ENCODE measurements at regions not wholly inside any gene's neighbourhood (a gene's known extent, or its start where the extent isn't known, plus 50 kb on each side); places are given as distances from the start of the nearest gene placed in this dataset.

DNA sequence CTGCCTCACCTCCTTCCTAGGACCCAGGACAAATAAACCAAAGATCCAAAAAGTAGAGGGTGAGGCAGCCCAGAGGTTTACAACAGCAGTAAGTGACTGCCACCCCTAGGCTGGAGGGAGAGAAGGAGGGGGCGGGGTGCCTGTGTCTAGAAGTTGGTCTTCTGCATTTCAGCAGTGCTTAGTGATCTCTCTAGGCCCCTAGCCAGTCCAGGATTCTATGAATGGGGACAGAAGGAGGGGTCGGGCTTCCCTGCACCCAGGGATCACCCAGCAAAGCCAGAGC, 62.8 kb upstream of the KDM7A start:
- no peaks in the 10 kb centered on the region for H3K4me1 ChIP-seq
- H2AFZ ChIP-seq = peak overlapping the region; percentile 42
- H3K27me3 ChIP-seq (ENCODE audit: control insufficient read depth, insufficient read depth, low read length) = no peaks in the 10 kb centered on the region
- H3K9me3 ChIP-seq (ENCODE audit: control insufficient read depth, low read length) = no peaks in the 10 kb centered on the region
- no peaks in the 10 kb centered on the region for H3K79me2 ChIP-seq
- TF ChIP-seq, protein P1, sequence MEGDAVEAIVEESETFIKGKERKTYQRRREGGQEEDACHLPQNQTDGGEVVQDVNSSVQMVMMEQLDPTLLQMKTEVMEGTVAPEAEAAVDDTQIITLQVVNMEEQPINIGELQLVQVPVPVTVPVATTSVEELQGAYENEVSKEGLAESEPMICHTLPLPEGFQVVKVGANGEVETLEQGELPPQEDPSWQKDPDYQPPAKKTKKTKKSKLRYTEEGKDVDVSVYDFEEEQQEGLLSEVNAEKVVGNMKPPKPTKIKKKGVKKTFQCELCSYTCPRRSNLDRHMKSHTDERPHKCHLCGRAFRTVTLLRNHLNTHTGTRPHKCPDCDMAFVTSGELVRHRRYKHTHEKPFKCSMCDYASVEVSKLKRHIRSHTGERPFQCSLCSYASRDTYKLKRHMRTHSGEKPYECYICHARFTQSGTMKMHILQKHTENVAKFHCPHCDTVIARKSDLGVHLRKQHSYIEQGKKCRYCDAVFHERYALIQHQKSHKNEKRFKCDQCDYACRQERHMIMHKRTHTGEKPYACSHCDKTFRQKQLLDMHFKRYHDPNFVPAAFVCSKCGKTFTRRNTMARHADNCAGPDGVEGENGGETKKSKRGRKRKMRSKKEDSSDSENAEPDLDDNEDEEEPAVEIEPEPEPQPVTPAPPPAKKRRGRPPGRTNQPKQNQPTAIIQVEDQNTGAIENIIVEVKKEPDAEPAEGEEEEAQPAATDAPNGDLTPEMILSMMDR (IDR thresholded peaks at IDR 0.05) = no peak
- no peak overlapping the region for H3K9ac ChIP-seq
- no peak overlapping the region for H3K4me2 ChIP-seq (ENCODE audit: low read length)
- no peak overlapping the region for H3K27ac ChIP-seq
- H3K4me3 ChIP-seq (ENCODE audit: low read depth, low read length) = no peak overlapping the region
- no peaks in the 10 kb centered on the region for H3K36me3 ChIP-seq (ENCODE audit: control insufficient read depth, insufficient read depth, low read length)

DNA sequence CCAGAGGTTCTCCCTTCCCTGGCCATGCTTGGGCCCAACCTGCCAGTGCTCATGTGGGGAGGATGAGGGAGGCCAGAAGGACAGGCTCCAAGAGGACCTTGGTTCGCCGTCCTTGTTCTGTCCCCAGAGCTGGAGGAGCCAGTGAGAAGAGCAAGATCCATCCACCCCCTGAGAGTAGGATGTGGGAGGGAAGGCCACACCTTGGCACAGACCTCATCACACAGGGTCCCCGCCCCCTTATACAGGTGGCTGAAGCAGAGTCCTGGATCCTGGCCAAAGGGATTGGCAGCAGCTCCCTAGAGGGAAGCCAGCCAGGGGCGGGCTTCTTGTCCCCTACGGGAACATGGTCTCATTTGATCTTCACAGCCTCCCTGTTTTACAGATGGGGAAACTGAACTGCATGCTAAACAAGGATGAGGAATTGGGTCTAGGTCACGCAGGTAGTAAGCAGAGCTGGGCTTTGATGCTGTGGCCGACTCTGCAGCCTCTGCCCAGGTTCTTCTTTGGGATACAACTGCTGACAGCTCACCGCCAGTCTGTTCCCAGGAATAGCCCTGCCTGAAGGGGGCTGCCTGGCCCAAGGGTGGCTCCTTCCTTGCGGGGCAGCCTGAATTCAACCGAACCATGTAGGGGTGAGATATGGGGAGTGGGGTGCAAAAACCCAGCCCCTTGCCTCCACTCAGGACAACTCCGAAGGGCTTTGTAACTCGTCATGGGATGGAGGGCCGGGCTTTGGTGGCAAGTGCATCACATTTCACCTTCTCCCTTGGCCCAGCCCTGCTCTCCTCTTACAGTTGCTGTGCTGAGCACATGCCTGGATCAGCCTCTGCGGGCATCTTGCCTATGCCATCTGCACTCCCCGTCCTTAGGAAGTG, 62.2 kb upstream of the KDM7A start:
- no peak overlapping the region for H3K4me3 ChIP-seq (ENCODE audit: low read depth, low read length)
- no peaks in the 10 kb centered on the region for H3K27me3 ChIP-seq (ENCODE audit: control insufficient read depth, insufficient read depth, low read length)
- TF ChIP-seq, protein P1 (IDR thresholded peaks at IDR 0.05) = no peak
- H3K4me2 ChIP-seq (ENCODE audit: low read length) = no peak overlapping the region
- no peaks in the 10 kb centered on the region for H3K9me3 ChIP-seq (ENCODE audit: control insufficient read depth, low read length)
- H3K79me2 ChIP-seq = no peaks in the 10 kb centered on the region
- peak overlapping the region; percentile 42 for H2AFZ ChIP-seq
- no peaks in the 10 kb centered on the region for H3K4me1 ChIP-seq
- no peak overlapping the region for H3K27ac ChIP-seq
- no peak overlapping the region for H3K9ac ChIP-seq
- H3K36me3 ChIP-seq (ENCODE audit: control insufficient read depth, insufficient read depth, low read length) = no peaks in the 10 kb centered on the region

DNA sequence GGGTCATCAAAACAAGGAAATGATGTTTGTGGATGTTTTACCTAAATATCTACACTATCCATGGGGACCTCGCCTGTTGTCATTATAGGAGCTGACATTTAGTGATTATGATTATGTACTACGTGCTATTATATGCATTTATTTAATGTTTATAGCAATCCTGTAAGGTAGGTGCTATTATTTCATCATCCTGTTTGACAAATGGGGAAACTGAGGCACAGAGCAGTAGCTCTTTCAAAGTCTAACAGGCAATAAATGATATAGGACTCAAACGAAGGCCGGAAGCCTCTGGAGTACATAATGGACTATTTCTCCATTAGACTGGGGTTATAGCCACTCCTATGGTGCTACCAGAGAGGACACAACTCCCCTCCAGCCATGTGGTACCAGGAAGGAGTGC, 60.6 kb upstream of the KDM7A start:
- Histone ChIP-seq H3K9ac (no peak overlapping the region), H3K27ac (no peak overlapping the region), H3K9me3 (ENCODE audit: control insufficient read depth, low read length) (no peaks in the 10 kb centered on the region), H3K36me3 (ENCODE audit: control insufficient read depth, insufficient read depth, low read length) (no peaks in the 10 kb centered on the region), H2AFZ (no peak overlapping the region), H3K4me1 (no peaks in the 10 kb centered on the region), H3K27me3 (ENCODE audit: control insufficient read depth, insufficient read depth, low read length) (no peaks in the 10 kb centered on the region), H3K4me3 (ENCODE audit: low read depth, low read length) (no peak overlapping the region), H3K4me2 (ENCODE audit: low read length) (no peak overlapping the region), H3K79me2 (no peaks in the 10 kb centered on the region)
- TF ChIP-seq, protein P1 (IDR thresholded peaks at IDR 0.05) = no peak

DNA sequence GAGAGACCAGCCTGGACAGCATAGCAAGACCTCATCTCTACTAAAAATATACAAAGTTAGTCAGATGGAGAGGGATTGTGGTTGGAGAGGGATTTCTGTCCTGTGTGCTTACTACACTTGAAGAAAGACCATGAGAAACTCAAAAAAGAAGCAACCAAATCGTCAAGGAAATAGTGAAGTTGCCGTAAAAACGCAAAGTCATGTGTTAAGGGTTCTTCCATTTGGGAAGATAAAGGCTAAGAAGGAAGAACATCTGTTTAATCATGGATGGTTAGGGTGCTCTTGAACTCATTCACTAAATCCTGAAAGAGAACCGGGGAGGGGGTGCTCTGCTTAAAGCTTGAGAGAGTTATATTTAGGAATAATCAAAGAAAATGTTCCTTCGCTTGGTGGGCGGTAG, 59.8 kb upstream of the KDM7A start:
- H3K79me2 ChIP-seq = no peaks in the 10 kb centered on the region
- no peak overlapping the region for H3K27ac ChIP-seq
- H3K36me3 ChIP-seq (ENCODE audit: control insufficient read depth, insufficient read depth, low read length) = no peaks in the 10 kb centered on the region
- H3K9me3 ChIP-seq (ENCODE audit: control insufficient read depth, low read length) = no peaks in the 10 kb centered on the region
- H3K4me3 ChIP-seq (ENCODE audit: low read depth, low read length) = no peak overlapping the region
- H3K4me1 ChIP-seq = no peaks in the 10 kb centered on the region
- H3K4me2 ChIP-seq (ENCODE audit: low read length) = no peak overlapping the region
- TF ChIP-seq, protein P1 (IDR thresholded peaks at IDR 0.05) = no peak
- no peak overlapping the region for H2AFZ ChIP-seq
- no peaks in the 10 kb centered on the region for H3K27me3 ChIP-seq (ENCODE audit: control insufficient read depth, insufficient read depth, low read length)
- H3K9ac ChIP-seq = no peak overlapping the region

DNA sequence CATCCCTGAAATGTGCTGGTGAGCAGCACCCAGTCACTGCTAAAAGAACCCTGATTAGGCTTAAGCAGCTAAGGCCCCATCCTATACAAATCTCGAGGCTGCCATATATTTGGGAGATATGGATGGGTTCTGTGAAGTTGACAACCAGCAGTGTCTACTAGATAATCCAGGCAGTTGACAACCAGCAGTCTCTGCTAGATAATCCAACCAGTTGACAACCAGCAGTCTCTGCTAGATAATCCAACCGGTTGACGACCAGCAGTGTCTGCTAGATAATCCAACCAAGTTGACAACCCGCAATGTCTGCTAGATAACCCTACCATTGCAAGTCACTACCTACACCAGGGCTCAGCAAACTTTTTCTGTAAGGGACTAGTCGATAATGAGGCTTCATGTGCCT, 58.3 kb upstream of the KDM7A start:
- TF ChIP-seq, protein P1 (IDR thresholded peaks at IDR 0.05) = no peak
- H3K4me1 ChIP-seq = peaks cover 2% of the 10 kb centered on the region
- H3K27me3 ChIP-seq (ENCODE audit: control insufficient read depth, insufficient read depth, low read length) = no peaks in the 10 kb centered on the region

More for the DNA sequence above, 58.3 kb upstream of the KDM7A start:
- H3K9me3 ChIP-seq (ENCODE audit: control insufficient read depth, low read length) = no peaks in the 10 kb centered on the region
- no peak overlapping the region for H3K9ac ChIP-seq
- H3K4me2 ChIP-seq (ENCODE audit: low read length) = no peak overlapping the region
- H3K79me2 ChIP-seq = no peaks in the 10 kb centered on the region
- no peak overlapping the region for H3K4me3 ChIP-seq (ENCODE audit: low read depth, low read length)
- H2AFZ ChIP-seq = no peak overlapping the region
- no peak overlapping the region for H3K27ac ChIP-seq
- H3K36me3 ChIP-seq (ENCODE audit: control insufficient read depth, insufficient read depth, low read length) = no peaks in the 10 kb centered on the region
